GM21737 (cell line): ENCODE measurements at regions not wholly inside any gene's neighbourhood (a gene's known extent, or its start where the extent isn't known, plus 50 kb on each side); places are given as distances from the start of the nearest gene placed in this dataset.

Source experiments
- ATAC-seq: cut with Tn5 transposase; IDR thresholded peaks from one replicate; pipeline ENCODE4 v1.9.1; 2021; ENCODE audit warnings: mild to moderate bottlenecking, moderate library complexity; ENCODE audit not compliant: unreplicated experiment

DNA sequence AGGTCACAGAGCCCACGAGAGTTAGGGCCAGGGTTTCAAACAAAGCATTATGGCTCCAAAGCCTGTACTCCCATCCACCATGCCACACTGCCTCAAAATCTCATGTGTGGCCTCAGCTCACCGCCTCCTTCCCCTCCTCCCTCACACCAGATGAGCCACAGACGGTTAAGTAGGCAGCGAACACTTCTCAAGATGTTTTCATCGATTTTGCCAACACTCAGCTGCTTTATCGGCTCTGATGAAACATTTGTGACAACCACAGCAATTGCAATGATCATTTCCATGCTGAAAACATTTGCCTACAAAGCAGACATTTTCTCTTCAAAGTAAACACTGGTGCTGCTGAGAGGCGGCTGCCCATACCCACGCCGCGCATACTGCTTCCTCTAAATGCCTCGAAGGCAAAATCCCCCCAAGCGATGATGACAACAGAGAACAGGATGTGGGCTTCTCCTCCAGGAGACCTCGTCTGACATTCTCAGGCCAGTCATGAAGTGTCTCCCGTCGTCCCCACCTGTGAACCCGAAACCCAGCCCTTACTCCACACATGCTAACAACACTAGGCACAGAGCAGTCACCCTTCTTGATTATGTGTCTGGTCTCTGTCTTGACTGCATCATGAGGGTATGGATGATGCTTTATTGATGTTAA, 599.2 kb downstream of the SOX6 start:
- no peak for ATAC-seq

DNA sequence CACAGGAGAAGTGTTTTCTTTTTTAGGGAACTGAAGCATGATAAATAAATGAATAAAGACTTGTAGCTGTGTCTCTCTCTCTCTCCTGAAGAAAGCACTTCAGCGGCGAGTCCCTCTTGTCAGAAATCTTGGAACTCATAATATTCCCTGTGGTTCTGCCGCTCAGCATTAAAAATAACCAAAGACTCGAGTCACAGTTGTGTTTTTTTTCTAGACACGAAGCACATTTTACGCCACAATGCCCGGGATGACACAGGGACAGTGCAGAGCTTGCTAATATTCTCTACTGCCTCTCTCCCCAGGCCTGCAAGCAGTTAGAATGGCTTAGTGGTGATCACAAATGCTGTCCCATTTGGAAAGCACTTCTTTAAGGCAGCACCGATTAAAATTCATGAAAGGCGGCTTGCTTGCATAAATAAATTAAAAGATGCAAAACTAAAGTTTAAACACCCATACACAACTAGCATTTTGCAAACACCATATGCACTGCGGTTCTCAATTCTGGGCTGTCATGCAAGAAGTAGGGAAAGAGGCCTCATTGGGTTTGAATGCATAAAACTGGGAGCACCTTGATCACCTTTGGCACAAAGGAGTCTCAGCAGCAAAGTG, 597.4 kb downstream of the SOX6 start:
- ATAC-seq = no peak

DNA sequence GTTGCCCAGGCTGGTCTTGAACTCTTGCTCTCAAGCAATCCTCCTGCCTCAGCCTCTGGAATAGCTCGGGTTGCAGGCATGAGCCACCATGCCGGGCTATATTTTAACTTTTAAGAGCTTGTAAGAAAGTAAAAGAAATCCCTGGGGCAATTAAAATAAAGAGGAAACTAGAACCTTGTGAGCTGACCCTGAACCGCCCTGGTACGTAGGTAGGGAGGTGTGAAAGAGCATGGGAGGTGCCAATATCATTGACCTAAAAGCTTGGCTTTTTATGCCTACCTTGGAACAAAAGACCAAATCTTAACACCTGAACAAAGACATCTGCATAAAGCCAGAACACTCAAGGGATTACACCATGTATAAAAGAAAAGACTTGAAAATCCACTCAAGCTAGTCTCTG, 595.1 kb downstream of the SOX6 start:
- ATAC-seq = no peak

DNA sequence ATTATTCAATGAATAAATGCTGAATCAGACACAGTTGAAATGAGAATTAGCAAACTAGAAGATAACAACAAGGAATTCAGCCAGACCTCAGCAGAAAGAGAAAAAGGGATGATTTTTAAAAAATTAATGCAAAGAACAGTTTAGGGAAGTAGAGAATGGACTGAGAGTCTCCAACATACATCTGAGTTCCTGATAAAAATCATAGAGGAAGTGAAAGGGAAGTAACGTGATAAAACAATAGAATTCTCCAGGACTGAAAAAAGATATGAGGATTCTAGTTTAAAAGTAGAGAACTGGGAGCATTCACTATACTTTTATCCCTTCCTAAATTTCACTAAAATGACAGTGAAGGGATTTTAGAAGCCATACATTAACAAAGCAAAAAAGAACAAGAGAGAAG, 592.0 kb downstream of the SOX6 start:
- ATAC-seq = no peak

DNA sequence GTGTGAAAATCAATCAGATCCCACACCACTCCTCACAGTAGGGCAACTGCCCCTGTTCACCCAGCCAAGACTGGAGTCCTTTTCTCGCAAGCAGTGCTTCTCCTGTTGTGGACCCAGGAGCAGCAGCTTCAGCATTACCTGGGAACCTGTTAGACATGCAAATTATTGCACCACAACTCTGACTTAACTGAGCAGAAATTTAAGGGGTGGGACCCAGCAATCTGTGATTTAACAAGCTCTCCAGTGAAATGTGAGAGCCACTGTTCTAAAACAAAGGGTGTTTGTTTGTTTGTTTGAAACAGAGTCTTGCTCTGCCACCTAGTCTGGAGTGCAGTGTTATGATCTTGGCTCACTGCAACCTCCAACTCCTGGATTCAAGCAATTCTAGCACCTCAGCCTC, 591.4 kb downstream of the SOX6 start:
- ATAC-seq = no peak

DNA sequence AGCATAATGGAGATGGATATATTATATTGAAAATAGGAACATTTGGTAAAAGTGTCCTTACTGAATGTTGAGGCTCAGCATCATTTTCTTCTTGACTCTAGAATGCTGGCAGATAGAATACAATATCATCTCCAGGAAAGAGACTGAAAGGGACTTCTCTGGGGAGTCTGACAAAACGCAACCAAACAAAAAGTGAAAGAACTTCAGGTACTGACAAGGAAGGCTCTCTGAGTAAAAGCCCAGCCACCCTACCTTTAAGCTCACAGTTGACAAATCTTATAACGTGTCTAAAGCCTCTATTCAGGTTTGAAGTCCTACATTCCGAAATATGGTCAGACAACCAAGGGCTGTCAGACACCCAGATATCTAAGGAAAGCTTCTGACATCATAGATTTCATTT, 590.8 kb downstream of the SOX6 start:
- no peak for ATAC-seq

DNA sequence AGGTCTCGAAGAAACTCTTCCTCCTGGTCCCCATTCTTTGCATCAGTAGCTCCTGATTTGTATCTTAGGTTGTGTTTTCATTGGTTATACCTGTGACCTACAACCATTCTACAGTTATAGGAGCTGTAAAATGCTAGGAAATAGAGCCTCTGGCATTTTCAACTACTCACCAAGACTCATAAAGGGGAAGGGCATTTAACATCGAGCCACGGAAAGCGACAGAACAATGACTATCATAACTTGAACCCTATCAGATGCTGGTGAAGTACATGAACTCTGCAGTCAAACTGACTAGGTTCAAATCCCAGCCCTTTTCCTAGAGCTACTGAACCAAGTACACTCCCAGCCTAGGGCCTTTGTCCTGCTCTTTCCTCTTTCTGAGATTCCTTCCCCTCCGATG, 588.0 kb downstream of the SOX6 start:
- no peak for ATAC-seq

DNA sequence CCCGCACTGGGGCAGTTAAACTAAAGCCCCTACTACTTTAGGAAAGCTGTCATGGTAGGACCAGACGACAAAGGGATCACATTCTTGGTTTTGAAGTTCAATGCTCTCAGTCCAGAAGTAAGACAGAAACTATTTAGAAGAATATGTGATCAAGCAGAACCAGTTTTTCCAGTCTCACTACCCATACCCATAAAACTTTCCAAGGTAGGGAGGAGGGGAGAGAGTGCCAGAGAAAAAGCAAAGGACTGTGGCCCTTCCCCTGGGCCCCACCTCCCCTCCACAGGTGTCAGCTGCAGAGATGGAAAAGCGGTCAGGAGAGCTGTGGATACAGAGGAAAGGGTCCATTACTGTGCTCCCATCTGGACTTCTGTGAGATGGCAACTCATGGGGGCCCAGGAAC, 587.1 kb downstream of the SOX6 start:
- ATAC-seq = no peak

DNA sequence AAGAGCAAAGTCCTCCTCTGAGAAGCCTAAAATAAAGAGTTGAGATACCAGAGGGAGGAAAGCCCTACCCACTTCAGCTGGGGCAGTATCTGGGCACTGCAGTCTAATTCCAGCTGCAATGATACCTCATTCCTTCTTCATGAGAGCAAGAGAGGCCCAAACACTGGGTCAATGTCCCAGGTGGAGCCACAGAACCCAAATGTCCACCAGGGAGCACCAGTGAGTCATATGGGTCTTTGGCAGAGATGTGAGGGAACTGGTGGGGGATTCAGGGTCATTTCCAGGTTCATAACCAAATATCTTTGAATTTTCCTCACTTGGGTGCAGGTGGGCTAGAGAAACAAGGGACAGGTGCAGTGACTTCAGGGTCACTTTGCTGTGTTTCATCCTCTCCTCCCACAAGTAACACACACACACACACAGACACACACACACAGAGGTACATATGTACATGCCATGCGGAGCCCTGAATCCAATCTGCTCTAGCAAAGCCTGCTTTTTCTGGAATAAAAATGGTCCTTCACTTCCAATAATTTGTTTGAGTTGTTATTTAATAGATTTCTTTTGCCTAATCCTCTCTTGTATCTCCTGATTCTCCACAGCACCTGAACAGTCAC, 585.4 kb downstream of the SOX6 start:
- ATAC-seq = no peak

DNA sequence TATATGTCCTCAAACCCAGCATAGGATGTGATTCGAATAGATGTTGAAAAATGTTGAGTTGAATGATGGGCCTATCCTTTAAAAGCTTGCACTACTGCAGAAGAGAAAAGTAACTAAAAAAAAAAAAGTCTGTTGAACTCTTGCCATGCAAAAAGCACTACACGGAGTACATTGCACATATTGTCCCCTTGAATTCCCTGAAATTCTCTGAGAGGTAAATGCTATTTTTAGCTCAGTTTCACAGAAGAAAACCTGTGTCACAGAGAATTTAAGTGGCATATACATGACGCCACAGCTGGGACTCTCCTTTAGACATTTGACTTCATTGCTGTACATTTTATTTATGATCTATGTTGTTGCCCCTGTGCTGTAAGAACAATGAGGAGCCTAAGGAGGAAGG, 583.8 kb downstream of the SOX6 start:
- no peak for ATAC-seq

DNA sequence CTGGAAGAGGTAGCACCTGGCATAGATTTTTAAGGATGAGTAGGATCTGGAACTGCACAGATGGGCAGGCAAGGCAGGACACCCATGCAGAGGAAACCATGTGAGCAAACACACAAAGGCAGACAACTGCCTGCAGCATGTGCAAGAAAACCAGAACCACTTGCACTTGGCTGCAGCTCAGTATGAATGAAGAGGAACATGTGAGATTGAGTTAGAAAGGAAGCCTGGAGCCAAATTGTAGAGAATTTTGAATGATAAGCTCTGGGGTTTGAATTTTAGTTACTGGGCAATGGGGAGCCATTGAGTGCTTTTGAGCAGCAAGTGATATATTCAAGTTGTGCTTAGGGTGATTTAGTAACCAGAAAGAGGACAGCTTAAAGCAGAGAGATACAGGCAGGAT, 583.4 kb downstream of the SOX6 start:
- no peak for ATAC-seq

DNA sequence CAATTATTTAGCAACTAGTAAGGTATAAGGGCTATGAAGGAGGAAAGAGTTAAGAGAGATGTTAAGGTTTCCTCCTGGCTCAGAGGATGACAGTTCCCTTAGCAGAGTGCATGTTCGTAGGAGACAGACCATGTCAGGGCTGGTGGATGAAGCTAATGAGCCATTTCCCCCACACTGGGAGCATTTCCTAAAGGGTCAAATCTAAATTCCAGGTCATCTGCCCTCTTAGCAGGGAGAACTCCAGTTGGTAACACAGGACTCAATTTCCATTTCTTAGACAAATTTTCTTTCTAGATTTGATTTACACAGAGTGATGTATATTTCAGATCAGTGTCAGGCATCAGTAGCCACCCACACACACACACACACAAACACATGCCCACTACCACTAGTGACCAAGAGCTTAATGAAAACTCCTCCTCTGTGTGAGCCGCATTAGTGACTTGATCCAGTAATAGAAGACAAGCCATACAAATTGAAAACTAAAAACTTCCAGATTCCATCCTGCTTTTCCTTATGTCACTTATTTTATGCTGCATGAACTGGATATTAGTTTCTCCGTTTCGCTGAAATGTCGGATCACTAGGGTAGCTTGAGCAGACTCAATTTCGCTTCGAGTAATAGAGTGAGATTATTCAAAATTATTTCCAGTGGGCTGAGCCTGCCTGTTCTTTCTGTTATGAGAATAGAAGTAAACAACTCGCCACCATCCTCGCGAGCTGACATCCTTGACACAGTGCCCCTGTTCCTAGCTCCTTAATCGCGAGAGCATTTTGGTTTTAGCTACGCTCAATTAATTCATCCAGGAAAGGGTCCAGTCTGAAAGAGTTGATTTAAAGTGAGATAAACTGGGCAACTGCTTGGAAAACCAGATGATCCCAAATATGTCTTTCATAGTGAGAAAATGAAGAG, 582.6 kb downstream of the SOX6 start:
- ATAC-seq = no peak

DNA sequence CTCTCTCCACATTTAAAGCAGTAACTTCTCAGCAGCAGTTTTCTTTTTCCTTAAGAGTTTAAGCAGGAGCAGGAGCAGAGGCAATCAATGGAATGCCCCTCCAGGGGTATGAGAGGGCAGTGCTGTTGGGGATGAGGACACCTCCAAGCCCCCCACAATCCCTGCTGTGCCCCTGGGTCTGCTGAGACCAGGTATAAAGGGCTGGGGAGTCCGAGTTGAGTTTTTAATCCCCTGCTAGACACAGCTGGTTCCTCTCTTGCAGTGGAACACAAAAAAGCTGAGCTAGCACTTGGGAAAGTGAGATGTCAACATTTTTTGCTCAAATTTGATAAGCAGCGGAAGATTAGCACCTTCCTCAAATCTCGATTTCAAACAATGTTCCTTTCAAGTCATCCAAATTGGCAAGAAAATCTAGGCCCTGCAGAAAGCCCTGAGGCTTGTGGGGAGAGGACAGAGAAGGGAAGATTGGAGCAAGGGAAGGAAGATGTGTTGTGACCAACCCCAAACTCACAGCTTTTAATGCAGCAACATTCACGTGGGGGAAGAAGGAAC, 581.9 kb downstream of the SOX6 start:
- ATAC-seq = no peak

DNA sequence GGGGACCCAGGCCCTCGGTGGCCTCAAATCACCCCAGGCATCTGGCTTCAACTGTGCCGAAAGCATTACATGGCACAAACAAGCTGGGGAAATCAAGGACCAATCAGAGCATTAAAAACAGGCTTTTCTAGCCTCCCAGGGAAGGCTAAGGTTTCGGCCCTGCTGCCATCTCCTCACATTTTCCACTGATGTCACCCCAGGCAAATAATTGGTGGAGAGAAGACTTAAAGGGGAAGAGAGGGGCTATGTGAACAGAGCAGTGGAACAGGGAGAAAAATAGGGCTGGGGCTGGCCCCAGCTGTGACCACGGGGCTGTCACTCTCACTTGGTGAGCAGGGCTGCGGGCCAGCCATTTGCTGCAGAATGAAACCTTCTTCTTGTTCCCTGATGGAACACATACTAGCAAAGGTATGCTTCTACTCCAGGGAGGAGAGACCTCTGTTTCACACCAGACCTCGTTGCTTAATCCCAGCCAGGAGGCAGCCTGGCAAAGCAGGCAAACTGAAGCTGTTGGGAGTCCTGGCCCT, 581.3 kb downstream of the SOX6 start:
- no peak for ATAC-seq

DNA sequence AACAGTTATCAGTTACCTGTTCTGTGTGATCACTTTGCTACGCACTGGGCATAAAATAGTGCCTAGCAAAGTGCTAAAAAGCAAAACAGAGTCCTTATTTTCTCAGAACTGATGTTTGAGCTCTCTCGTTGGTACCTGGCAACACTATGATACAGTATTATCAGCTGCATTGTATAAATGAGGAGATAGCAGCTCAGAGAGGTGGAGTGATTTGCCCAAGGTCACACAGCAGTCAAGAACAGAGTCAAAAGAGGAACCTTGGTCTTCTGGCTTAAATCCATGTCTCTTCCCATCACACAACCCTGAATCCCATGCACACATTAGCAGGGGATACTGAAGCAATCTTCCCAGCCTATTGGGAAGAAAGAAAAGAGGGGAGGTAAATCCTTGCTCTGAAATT, 580.5 kb downstream of the SOX6 start:
- no peak for ATAC-seq

DNA sequence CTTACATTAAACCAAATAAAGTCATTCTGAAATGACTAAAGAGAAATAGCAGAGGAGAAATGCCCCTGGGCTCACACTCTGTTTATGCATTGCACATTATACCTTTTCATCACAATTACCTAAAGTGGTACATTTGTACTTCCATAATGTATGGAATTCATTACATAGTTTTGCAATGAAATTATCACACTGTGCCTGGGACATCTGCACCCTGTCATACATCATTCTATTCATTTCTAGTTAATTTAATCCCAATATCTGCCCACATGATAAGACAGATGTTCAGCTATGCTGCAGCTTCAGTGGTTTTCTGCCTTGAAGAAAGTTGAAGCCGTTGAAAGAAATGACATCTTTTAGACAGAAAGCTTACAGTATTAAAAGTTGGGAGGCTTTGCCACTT, 580.0 kb downstream of the SOX6 start:
- ATAC-seq = no peak

DNA sequence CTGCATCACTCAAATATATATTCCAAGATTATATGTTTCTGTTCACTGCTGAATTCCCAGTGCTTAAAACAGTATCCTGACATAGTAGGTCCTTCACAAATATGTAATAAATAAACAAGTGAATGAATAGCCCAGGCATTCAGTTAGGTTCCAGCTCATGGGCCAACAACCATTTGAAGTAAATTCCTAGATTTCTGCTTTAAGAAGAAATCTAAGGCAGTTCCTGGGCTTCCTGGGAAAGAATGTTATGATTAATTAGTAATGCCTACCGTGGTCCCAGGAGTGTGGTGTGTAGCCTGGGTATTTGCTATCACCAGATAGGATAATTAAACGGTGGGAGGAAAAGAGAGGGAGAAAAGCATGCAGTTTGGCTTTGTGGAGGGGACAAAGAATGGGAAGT, 576.8 kb downstream of the SOX6 start:
- ATAC-seq = no peak

DNA sequence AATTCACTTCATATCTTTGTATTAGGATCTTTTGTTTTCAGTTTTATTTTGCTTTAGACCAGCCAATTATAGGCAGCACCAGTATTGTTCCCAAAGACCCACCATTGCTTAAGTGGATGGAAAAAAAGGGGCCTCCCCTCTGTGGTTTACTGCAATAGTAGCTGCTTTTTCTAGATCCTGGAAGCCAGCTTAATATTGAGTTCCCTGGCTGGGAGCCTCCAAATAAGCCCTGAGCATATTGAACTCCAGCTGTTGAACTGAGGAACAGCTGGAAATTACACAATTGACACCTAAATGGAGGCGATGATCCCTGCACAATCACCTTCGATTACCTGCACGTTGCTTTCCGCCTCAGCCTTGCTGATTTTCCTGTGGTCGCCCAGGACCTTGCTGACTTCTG, 576.0 kb downstream of the SOX6 start:
- no peak for ATAC-seq

DNA sequence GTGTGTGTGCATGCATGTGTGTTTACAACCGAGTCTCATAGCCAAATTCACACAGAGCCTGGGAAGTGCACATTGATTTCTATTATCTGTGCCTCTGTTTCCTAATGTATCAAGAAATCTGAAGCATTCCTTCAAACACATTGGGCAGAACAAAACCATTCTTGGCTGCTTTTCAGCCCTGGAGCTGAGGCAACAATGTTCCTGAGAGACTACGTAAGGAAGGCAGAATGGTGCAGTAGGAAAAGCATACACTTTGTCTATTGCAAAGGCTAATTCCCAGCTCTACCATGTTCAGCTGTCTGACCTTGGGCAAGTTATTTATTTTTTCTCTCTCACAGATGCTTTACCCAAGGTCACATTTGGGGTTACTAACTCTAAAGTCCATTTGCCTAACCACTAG, 575.5 kb downstream of the SOX6 start:
- no peak for ATAC-seq

DNA sequence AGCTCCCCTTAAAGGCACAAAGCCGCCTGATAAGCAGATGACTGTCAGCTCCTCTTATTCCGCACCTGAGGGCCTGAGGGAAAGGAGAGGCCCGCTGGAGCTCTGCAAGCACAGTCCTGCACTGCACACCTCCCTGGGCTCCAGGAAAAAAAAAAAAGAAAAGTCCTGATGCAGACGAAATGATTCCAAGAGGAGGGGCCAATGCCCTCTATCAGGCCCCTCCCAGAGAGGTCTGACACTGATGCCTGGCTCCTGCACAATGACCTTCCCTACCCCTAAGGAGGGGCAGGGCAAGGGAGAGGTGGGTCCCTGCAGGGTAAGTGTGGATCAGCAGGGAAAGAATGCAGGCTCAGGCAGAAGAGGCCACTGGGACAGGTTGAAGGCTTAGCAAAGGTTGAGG, 572.7 kb downstream of the SOX6 start:
- ATAC-seq = no peak
